ENCODE measurements at regions not wholly inside any gene's neighbourhood (a gene's known extent, or its start where the extent isn't known, plus 50 kb on each side); places are given as distances from the start of the nearest gene placed in this dataset.

- no peaks in the 10 kb centered on the region for H3K4me1 ChIP-seq
- TF ChIP-seq CTCF (IDR thresholded peaks at IDR 0.05) = no peak
- no peak overlapping the region for H3K4me3 ChIP-seq
- no peak overlapping the region for H3K27ac ChIP-seq
- DNase-seq = no peak
- intact Hi-C loops (cut with DNase I; ENCODE audit: low total_unique reads) = no loop called here
- H3K36me3 ChIP-seq = no peaks in the 10 kb centered on the region
- H3K27me3 ChIP-seq = peaks cover 0 to 13% of the 10 kb centered on the region in 2 donors
- H3K9me3 ChIP-seq = no peaks in the 10 kb centered on the region
Measured at GRCh38 chr2:118321432-118322105, 233.3 kb downstream of the INSIG2 start.

GRCh38 chr2:118320658-118321057 is 232.4 kb downstream of the INSIG2 start:
- H3K9me3 ChIP-seq = no peaks in the 10 kb centered on the region
- H3K27ac ChIP-seq = no peak overlapping the region
- no peak for DNase-seq
- H3K4me1 ChIP-seq = no peaks in the 10 kb centered on the region
- no peaks in the 10 kb centered on the region for H3K36me3 ChIP-seq
- peaks cover 0 to 13% of the 10 kb centered on the region in 2 donors for H3K27me3 ChIP-seq
- no peak overlapping the region for H3K4me3 ChIP-seq
- no peak for TF ChIP-seq CTCF (IDR thresholded peaks at IDR 0.05)
- intact Hi-C loops (cut with DNase I; ENCODE audit: low total_unique reads) = no loop called here

GRCh38 chr2:118320196-118320595 is 231.9 kb downstream of the INSIG2 start:
- Histone ChIP-seq H3K4me3 (no peak overlapping the region), H3K27ac (no peak overlapping the region), H3K27me3 (peaks cover 0 to 13% of the 10 kb centered on the region in 2 donors), H3K36me3 (no peaks in the 10 kb centered on the region), H3K4me1 (no peaks in the 10 kb centered on the region), H3K9me3 (no peaks in the 10 kb centered on the region)
- intact Hi-C loops (cut with DNase I; ENCODE audit: low total_unique reads) = no loop called here
- no peak for DNase-seq
- no peak for TF ChIP-seq CTCF (IDR thresholded peaks at IDR 0.05)

GRCh38 chr2:118319271-118319684 is 231.0 kb downstream of the INSIG2 start:
- peaks cover 0 to 13% of the 10 kb centered on the region in 2 donors for H3K27me3 ChIP-seq
- no peak for DNase-seq
- no peaks in the 10 kb centered on the region for H3K9me3 ChIP-seq
- H3K4me3 ChIP-seq = no peak overlapping the region
- H3K27ac ChIP-seq = no peak overlapping the region
- no peak for TF ChIP-seq CTCF (IDR thresholded peaks at IDR 0.05)
- intact Hi-C loops (cut with DNase I; ENCODE audit: low total_unique reads) = no loop called here
- H3K36me3 ChIP-seq = no peaks in the 10 kb centered on the region
- H3K4me1 ChIP-seq = no peaks in the 10 kb centered on the region

GRCh38 chr2:118315606-118316005 is 227.3 kb downstream of the INSIG2 start:
- TF ChIP-seq CTCF (IDR thresholded peaks at IDR 0.05) = no peak
- intact Hi-C loops (cut with DNase I; ENCODE audit: low total_unique reads) = no loop called here
- Histone ChIP-seq H3K4me1 (peaks cover 0 to 3% (median 0%) of the 10 kb centered on the region in 4 donors), H3K36me3 (no peaks in the 10 kb centered on the region), H3K9me3 (no peaks in the 10 kb centered on the region), H3K27ac (no peak overlapping the region), H3K27me3 (peaks cover 0 to 15% of the 10 kb centered on the region in 2 donors), H3K4me3 (no peak overlapping the region)
- DNase-seq = no peak

Data from tibial artery (tissue), 4 donors.